Neuronal stem cell (in vitro differentiated cells): ENCODE measurements at regions not wholly inside any gene's neighbourhood (a gene's known extent, or its start where the extent isn't known, plus 50 kb on each side); places are given as distances from the start of the nearest gene placed in this dataset.
A peak's percentile ranks its signal among the peaks of the same experiment; 100 is the strongest.

ENCODE experiments used
- DNase-seq: peaks from one replicate; pipeline ENCODE4 v3.0.0-alpha.2; 2013; ENCODE audit warnings: low spot score
- H2AFZ ChIP-seq: one replicate; pipeline ENCODE4 v1.6.1; 2013; ENCODE audit warnings: mild to moderate bottlenecking, low read length, inconsistent platforms
- H2AK5ac ChIP-seq: 2 replicates; pipeline ENCODE4 v1.6.1; 2013; ENCODE audit warnings: low read depth, mild to moderate bottlenecking, inconsistent platforms, low read length, moderate library complexity, mixed read lengths
- H2BK120ac ChIP-seq: 2 replicates; pipeline ENCODE4 v1.6.1; 2013; ENCODE audit warnings: low read depth, mild to moderate bottlenecking, inconsistent platforms, low read length, moderate library complexity, mixed read lengths
- H2BK12ac ChIP-seq: one replicate; pipeline ENCODE4 v1.6.1; 2013; ENCODE audit warnings: low read length, inconsistent platforms
- H2BK15ac ChIP-seq: 2 replicates; pipeline ENCODE4 v1.6.1; 2013; ENCODE audit warnings: mild to moderate bottlenecking, low read length, inconsistent platforms, mixed read lengths
- H2BK5ac ChIP-seq: one replicate; pipeline ENCODE4 v1.6.1; 2013; ENCODE audit warnings: inconsistent platforms, mild to moderate bottlenecking, low read length, moderate library complexity
- H3K14ac ChIP-seq: one replicate; pipeline ENCODE4 v1.6.1; 2013; ENCODE audit warnings: low read length, inconsistent platforms
- H3K18ac ChIP-seq: 2 replicates; pipeline ENCODE4 v1.6.1; 2013; ENCODE audit warnings: low read length, inconsistent platforms
- H3K23ac ChIP-seq: 2 replicates; pipeline ENCODE4 v1.6.1; 2013; ENCODE audit warnings: low read depth, mild to moderate bottlenecking, mixed read lengths, low read length, inconsistent platforms; ENCODE audit not compliant: poor library complexity
- H3K27ac ChIP-seq: replicated peaks from 3 replicates; pipeline ENCODE4 v1.5.1; 2013; ENCODE audit warnings: low read length, inconsistent platforms
- H3K27me3 ChIP-seq, 3 experiments: 2 replicates each; pipeline ENCODE4 v1.6.1; 2013; ENCODE audit warnings: low read length in 3 of 3, mild to moderate bottlenecking in 2 of 3, inconsistent platforms in 1 of 3, low read depth in 1 of 3, mixed read lengths in 1 of 3, moderate library complexity in 1 of 3; ENCODE audit not compliant: control insufficient read depth in 3 of 3, insufficient read depth in 3 of 3
- H3K36me3 ChIP-seq, 2 donors: replicated peaks in 1 of 2; 2 replicates each; pipeline ENCODE4 v1.6.1; 2013; ENCODE audit warnings: low read length in 2 of 2; ENCODE audit not compliant: control insufficient read depth in 2 of 2, insufficient read depth in 2 of 2
- H3K4ac ChIP-seq: 2 replicates; pipeline ENCODE4 v1.6.1; 2013; ENCODE audit warnings: inconsistent platforms, mild to moderate bottlenecking, low read length, moderate library complexity
- H3K4me1 ChIP-seq, 2 donors: 1 replicate in 1 of 2; 2 replicates in 1 of 2; pipeline ENCODE4 v1.6.1; 2013; ENCODE audit warnings: low read length in 2 of 2, low read depth in 1 of 2; ENCODE audit not compliant: control insufficient read depth in 2 of 2, insufficient read depth in 1 of 2
- H3K4me2 ChIP-seq: one replicate; pipeline ENCODE4 v1.6.1; 2013; ENCODE audit warnings: mild to moderate bottlenecking, low read length, inconsistent platforms; ENCODE audit not compliant: insufficient read depth, poor library complexity, severe bottlenecking
- H3K4me3 ChIP-seq, 2 donors: 2 replicates each; pipeline ENCODE4 v1.5.1; 2013; ENCODE audit warnings: low read length in 2 of 2, mild to moderate bottlenecking in 2 of 2, inconsistent platforms in 1 of 2, moderate library complexity in 1 of 2
- H3K79me1 ChIP-seq: one replicate; pipeline ENCODE4 v1.6.1; 2013; ENCODE audit warnings: low read depth, mild to moderate bottlenecking, inconsistent platforms, low read length, moderate library complexity
- H3K9ac ChIP-seq: one replicate; pipeline ENCODE4 v1.6.1; 2013; ENCODE audit warnings: mild to moderate bottlenecking, low read depth, low read length, inconsistent platforms; ENCODE audit not compliant: poor library complexity
- H3K9me3 ChIP-seq, 2 donors: replicated peaks in 1 of 2; 2 replicates each; pipeline versions ENCODE3 to v1.6.1; 2013; ENCODE audit warnings: low read length in 2 of 2, mild to moderate bottlenecking in 2 of 2, inconsistent platforms in 1 of 2, low read depth in 1 of 2, mixed read lengths in 1 of 2, moderate library complexity in 1 of 2; ENCODE audit not compliant: control insufficient read depth in 2 of 2, insufficient read depth in 1 of 2
- H4K8ac ChIP-seq: one replicate; pipeline ENCODE4 v1.6.1; 2013; ENCODE audit warnings: low read depth, mild to moderate bottlenecking, inconsistent platforms, low read length, moderate library complexity
- H4K91ac ChIP-seq: one replicate; pipeline ENCODE4 v1.6.1; 2013; ENCODE audit warnings: low read length, low read depth, mild to moderate bottlenecking, inconsistent platforms; ENCODE audit not compliant: poor library complexity
- WGBS, 2 donors: extraction: QIAGEN DNeasy Blood & Tissue Kit; methylation state at CpG; one replicate each; pipeline ENCODE4 v1.1.7; 2013; ENCODE audit warnings: missing lambda C conversion rate in 2 of 2, mixed read lengths in 1 of 2; ENCODE audit not compliant: insufficient read length in 2 of 2, insufficient replicate concordance in 1 of 2; ENCODE audit errors: extremely low coverage in 2 of 2; 5-methylcytosine and 5-hydroxymethylcytosine counted together

- Histone ChIP-seq H2AFZ (no peak overlapping the region), H3K4me1 (no peaks in the 10 kb centered on the region), H2BK120ac (no peak overlapping the region), H3K4me2 (no peak overlapping the region), H3K36me3 (no peaks in the 10 kb centered on the region), H4K91ac (no peak overlapping the region), H3K23ac (no peak overlapping the region), H3K27ac (no peak overlapping the region), H2BK15ac (no peak overlapping the region), H3K79me1 (no peaks in the 10 kb centered on the region), H2BK5ac (no peak overlapping the region), H2BK12ac (no peak overlapping the region), H3K4me3 (no peak overlapping the region), H2AK5ac (no peak overlapping the region), H3K27me3 (no peaks in the 10 kb centered on the region), H3K4ac (no peak overlapping the region), H3K9ac (no peak overlapping the region), H3K14ac (no peak overlapping the region), H3K18ac (no peak overlapping the region), H4K8ac (no peak overlapping the region), H3K9me3 (no peaks in the 10 kb centered on the region)
- no CpG with 5 or more reads among the region's 3 CpGs for WGBS, 2 donors
- DNase-seq, result no peak
Measured at GRCh38 chr9:11546231-11546630, 933.4 kb upstream of the PTPRD start.

- H3K4ac ChIP-seq, result no peak overlapping the region
Measured at GRCh38 chr9:11549311-11549794, 936.6 kb upstream of the PTPRD start.

GRCh38 chr9:11551106-11551505, 938.3 kb upstream of the PTPRD start:
- Histone ChIP-seq H3K27me3 (no peaks in the 10 kb centered on the region), H3K9ac (no peak overlapping the region), H3K23ac (no peak overlapping the region), H4K91ac (no peak overlapping the region), H2BK5ac (no peak overlapping the region), H2BK15ac (no peak overlapping the region), H3K27ac (no peak overlapping the region), H4K8ac (no peak overlapping the region), H3K36me3 (no peaks in the 10 kb centered on the region), H2BK120ac (no peak overlapping the region), H3K4me1 (no peaks in the 10 kb centered on the region), H3K18ac (no peak overlapping the region), H2AK5ac (no peak overlapping the region), H3K4me2 (no peak overlapping the region), H2BK12ac (no peak overlapping the region), H3K4me3 (no peak overlapping the region), H2AFZ (no peak overlapping the region), H3K14ac (no peak overlapping the region), H3K9me3 (no peaks in the 10 kb centered on the region), H3K4ac (no peak overlapping the region), H3K79me1 (no peaks in the 10 kb centered on the region)
- no peak for DNase-seq

More at GRCh38 chr9:11549311-11549794, 936.6 kb upstream of the PTPRD start:
- Histone ChIP-seq H3K36me3 (no peaks in the 10 kb centered on the region), H3K27me3 (no peaks in the 10 kb centered on the region), H3K4me2 (no peak overlapping the region), H2AFZ (no peak overlapping the region), H3K18ac (peak overlapping the region; percentile 20), H3K9me3 (no peaks in the 10 kb centered on the region), H3K14ac (no peak overlapping the region), H2BK5ac (no peak overlapping the region), H3K9ac (no peak overlapping the region), H3K4me1 (no peaks in the 10 kb centered on the region), H2BK120ac (no peak overlapping the region), H3K23ac (no peak overlapping the region), H3K4me3 (no peak overlapping the region), H2AK5ac (no peak overlapping the region), H4K91ac (no peak overlapping the region), H2BK15ac (no peak overlapping the region), H3K79me1 (no peaks in the 10 kb centered on the region), H2BK12ac (no peak overlapping the region), H3K27ac (no peak overlapping the region), H4K8ac (no peak overlapping the region)
- no peak for DNase-seq
- no CpG with 5 or more reads among the region's 7 CpGs for WGBS, 2 donors

- Histone ChIP-seq H2BK12ac (no peak overlapping the region), H2AK5ac (no peak overlapping the region), H3K9ac (no peak overlapping the region)
Measured at GRCh38 chr9:11558043-11558442, 945.2 kb upstream of the PTPRD start.

More at GRCh38 chr9:11558043-11558442, 945.2 kb upstream of the PTPRD start:
- H2AFZ ChIP-seq, result no peak overlapping the region
- H2BK15ac ChIP-seq, result no peak overlapping the region
- H3K4me2 ChIP-seq, result no peak overlapping the region
- no peak overlapping the region for H3K4me3 ChIP-seq
- H3K27me3 ChIP-seq, result no peaks in the 10 kb centered on the region
- H3K79me1 ChIP-seq, result no peaks in the 10 kb centered on the region
- H3K9me3 ChIP-seq, result no peaks in the 10 kb centered on the region
- no peak overlapping the region for H4K8ac ChIP-seq
- no peak overlapping the region for H2BK120ac ChIP-seq
- no peak overlapping the region for H3K27ac ChIP-seq
- no peak for DNase-seq
- no peaks in the 10 kb centered on the region for H3K4me1 ChIP-seq
- H3K14ac ChIP-seq, result no peak overlapping the region
- H3K23ac ChIP-seq, result no peak overlapping the region
- H3K4ac ChIP-seq, result no peak overlapping the region
- no peaks in the 10 kb centered on the region for H3K36me3 ChIP-seq
- no peak overlapping the region for H4K91ac ChIP-seq
- H3K18ac ChIP-seq, result no peak overlapping the region
- WGBS, 2 donors, result no CpG with 5 or more reads among the region's 2 CpGs
- H2BK5ac ChIP-seq, result no peak overlapping the region
